HCT116 (cell line): ENCODE measurements at regions not wholly inside any gene's neighbourhood (a gene's known extent, or its start where the extent isn't known, plus 50 kb on each side); places are given as distances from the start of the nearest gene placed in this dataset.

Experiments
- CEBPB ChIP-seq: IDR thresholded peaks from 2 replicates; pipeline ENCODE4 v1.6.1; 2012; ENCODE audit warnings: low read depth
- CTCF ChIP-seq, 3 experiments: fragments of 200-600 bp in 1 of 3; sonication (generic) in 1 of 3; IDR thresholded peaks in 2 of 3; conservative IDR thresholded peaks in 1 of 3; 2 replicates each; pipeline ENCODE4 v1.5.1; 2012 to 2017; ENCODE audit warnings: low read depth in 2 of 3, low read length in 2 of 3, antibody characterized with exemption in 1 of 3, borderline replicate concordance in 1 of 3, control low read depth in 1 of 3, mild to moderate bottlenecking in 1 of 3, mixed read lengths in 1 of 3, mixed run types in 1 of 3, moderate library complexity in 1 of 3; ENCODE audit not compliant: insufficient read depth in 1 of 3
- EGR1 ChIP-seq: IDR thresholded peaks from 2 replicates; pipeline ENCODE4 v1.6.1; 2012; ENCODE audit warnings: low read depth
- ELF1 ChIP-seq: IDR thresholded peaks from 2 replicates; pipeline ENCODE4 v1.6.1; 2012; ENCODE audit warnings: low read depth, borderline replicate concordance
- EZH2 ChIP-seq: fragments of 200-600 bp; sonication (generic); IDR thresholded peaks from 2 replicates; pipeline ENCODE4 v1.6.1; 2017; ENCODE audit warnings: antibody characterized with exemption, mixed run types
- FOSL1 ChIP-seq: IDR thresholded peaks from 2 replicates; pipeline ENCODE4 v1.6.1; 2012; ENCODE audit warnings: low read depth
- JUND ChIP-seq: IDR thresholded peaks from 2 replicates; pipeline ENCODE4 v1.6.1; 2012
- MAX ChIP-seq: IDR thresholded peaks from 2 replicates; pipeline ENCODE4 v1.6.1; 2012
- POLR2A ChIP-seq: IDR thresholded peaks from 2 replicates; pipeline ENCODE4 v1.7.0; 2011; ENCODE audit warnings: borderline replicate concordance; ENCODE audit not compliant: insufficient read depth, insufficient read length; ENCODE audit errors: extremely low read depth
- RAD21 ChIP-seq: IDR thresholded peaks from 2 replicates; pipeline ENCODE4 v1.6.1; 2012; ENCODE audit warnings: low read depth, mild to moderate bottlenecking
- TCF7L2 ChIP-seq: IDR thresholded peaks from 2 replicates; pipeline ENCODE4 v1.7.0; 2011; ENCODE audit warnings: borderline replicate concordance, inconsistent platforms; ENCODE audit not compliant: insufficient read depth, insufficient read length; ENCODE audit errors: extremely low read depth

DNA sequence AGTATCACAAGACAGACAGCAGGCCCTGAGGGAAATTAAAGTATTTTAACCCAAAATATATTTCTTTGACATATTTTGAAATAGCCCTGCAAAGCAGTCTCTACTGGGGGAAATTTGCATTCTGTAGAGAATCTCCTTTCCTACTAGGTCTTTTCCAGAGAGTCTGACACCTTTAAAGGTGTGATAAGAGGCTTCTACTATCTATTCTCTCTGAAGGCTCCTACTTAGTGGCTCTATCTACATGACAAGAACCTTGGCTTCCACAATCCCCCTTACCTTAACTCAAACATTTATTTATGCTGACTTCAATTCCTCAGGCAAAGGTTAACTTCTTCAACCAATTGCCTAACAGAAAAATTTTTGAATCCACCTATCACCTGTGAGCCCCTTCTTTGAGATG lies 174.6 kb upstream of the GALNT5 start:
- no peak for TF ChIP-seq TCF7L2
- TF ChIP-seq EGR1: no peak
- no peak for TF ChIP-seq CEBPB
- no peak for TF ChIP-seq EZH2
- no peak for TF ChIP-seq CTCF (IDR thresholded peaks at IDR 0.05 in 2 of 3, conservative IDR thresholded peaks at IDR 0.05 in 1 of 3; ENCODE audit: borderline replicate concordance in 1 of 3, insufficient read depth in 1 of 3, low read depth in 2 of 3, low read length in 2 of 3)
- TF ChIP-seq FOSL1: no peak
- TF ChIP-seq RAD21: no peak
- TF ChIP-seq JUND: no peak
- TF ChIP-seq POLR2A: no peak
- no peak for TF ChIP-seq ELF1
- no peak for TF ChIP-seq MAX
